Epithelial cell of prostate (primary cell): ENCODE measurements at regions not wholly inside any gene's neighbourhood (a gene's known extent, or its start where the extent isn't known, plus 50 kb on each side); places are given as distances from the start of the nearest gene placed in this dataset.
"Not testable (repeated sequence)": the region's sequence is repeated elsewhere in the genome, so short reads cannot be mapped to it uniquely, and the experiment has no call there.

Source experiments
- DNase-seq: peaks from one replicate; pipeline ENCODE4 v3.0.0-alpha.2; 2011; ENCODE audit warnings: low read depth, low spot score
- H3K27ac ChIP-seq: fragments of 450-650 bp; 2 replicates; pipeline ENCODE4 v1.5.1; 2017; ENCODE audit warnings: mild to moderate bottlenecking

- no peak for DNase-seq
- no peak overlapping the region for H3K27ac ChIP-seq
These were observed 206.8 kb upstream of the EGLN3 start for GRCh38 chr14:34157651-34158050.

GRCh38 chr14:34147461-34147860 is 196.6 kb upstream of the EGLN3 start:
- peak; percentile 22 for DNase-seq

DNA sequence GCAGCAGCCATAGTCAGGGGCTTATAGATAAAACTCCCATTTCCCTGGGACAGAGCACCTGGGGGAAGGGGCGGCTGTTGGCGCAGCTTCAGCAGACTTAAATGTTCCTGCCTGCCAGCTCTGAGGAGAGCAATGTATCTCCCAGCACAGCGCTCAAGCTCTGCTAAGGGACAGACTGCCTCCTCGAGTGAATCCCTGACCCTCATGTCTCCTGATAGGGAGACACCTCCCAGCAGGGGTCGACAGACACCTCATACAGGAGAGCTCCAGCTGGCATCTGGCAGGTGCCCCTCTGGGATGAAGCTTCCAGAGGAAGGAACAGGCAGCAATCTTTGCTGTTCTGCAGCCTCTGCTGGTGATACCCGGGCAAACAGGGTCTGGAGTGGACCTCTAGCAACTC is 189.3 kb upstream of the EGLN3 start:
- not testable (repeated sequence) for DNase-seq, H3K27ac ChIP-seq

More at GRCh38 chr14:34147461-34147860, 196.6 kb upstream of the EGLN3 start:
- H3K27ac ChIP-seq: no peak overlapping the region

GRCh38 chr14:34139160-34140121 is 188.6 kb upstream of the EGLN3 start:
- not testable (repeated sequence) for H3K27ac ChIP-seq
- DNase-seq: peak; percentile 29

GRCh38 chr14:34138175-34138574 is 187.3 kb upstream of the EGLN3 start:
- DNase-seq: no peak
- no peak overlapping the region for H3K27ac ChIP-seq

GRCh38 chr14:34137001-34137745 is 186.3 kb upstream of the EGLN3 start:
- no peak overlapping the region for H3K27ac ChIP-seq
- no peak for DNase-seq

DNA sequence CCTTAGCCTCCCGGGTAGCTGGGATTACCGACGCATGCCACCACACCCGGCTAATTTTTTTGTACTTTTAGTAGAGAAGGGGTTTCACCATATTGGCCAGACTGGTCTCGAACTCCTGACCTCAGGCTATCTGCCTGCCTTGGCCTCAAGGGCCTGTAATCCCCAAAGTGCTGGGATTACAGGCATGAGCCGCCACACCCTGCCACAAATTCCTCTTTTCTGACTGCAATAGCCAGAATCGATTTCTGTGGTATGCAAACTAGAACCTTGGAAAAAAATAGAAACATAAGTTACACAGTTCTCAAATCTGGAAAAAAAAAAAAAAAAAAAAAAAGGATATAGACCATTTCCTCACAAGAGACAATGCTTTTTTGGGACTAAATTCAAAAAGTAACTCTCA is 184.6 kb upstream of the EGLN3 start:
- H3K27ac ChIP-seq: no peak overlapping the region
- DNase-seq: no peak

- DNase-seq: no peak
- no peak overlapping the region for H3K27ac ChIP-seq
These were observed 183.6 kb upstream of the EGLN3 start for GRCh38 chr14:34134484-34134883.

DNA sequence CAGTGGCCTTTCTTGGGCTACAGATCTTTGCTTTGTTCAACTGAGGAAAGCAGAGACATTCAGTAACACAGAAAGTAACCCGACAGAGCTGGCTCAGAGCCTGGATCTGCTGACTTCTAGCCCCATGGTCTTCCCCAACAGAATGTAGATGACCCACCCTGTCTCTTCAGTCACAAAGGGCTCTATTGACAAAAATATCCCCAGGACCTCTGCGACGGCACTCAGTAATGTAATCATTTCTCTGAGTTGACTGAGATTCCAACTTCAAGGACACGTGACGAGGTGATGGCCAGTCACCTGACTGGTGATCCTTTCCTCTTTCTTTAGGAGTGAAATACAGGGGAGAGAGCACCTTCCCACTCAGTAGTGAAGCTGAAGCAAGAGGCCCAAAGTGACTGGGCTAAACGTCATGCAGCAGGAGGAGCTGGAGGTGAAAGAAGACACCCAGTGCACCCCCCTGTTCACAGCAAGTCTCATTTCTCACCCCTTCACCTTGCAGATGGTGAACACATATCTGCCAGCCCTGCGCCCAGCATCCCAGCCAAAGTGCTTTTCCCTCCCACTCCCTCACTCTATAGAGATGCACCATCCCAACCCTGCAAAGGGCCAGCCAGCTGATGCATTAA is 179.2 kb upstream of the EGLN3 start:
- H3K27ac ChIP-seq: no peak overlapping the region
- no peak for DNase-seq

DNA sequence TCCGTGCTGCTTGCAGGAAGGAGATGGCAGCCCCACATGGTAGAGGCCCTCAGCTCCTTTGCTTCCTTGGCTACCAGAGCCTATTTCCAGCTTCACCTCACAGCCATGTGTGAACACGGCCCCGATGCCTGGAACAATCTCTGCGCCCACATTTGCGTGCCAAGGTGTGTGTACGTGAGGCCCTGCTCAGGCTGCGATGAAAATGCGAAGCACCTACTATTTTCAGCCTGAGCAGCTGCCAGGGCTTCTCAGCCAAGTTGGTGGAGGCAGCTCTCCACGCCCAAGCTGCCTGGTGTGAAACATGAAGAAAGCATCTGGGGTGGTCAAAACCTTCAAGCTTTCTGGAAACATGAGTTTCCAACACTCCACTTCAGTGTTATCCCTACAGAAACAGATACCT is 177.8 kb upstream of the EGLN3 start:
- no peak overlapping the region for H3K27ac ChIP-seq
- DNase-seq: no peak

DNA sequence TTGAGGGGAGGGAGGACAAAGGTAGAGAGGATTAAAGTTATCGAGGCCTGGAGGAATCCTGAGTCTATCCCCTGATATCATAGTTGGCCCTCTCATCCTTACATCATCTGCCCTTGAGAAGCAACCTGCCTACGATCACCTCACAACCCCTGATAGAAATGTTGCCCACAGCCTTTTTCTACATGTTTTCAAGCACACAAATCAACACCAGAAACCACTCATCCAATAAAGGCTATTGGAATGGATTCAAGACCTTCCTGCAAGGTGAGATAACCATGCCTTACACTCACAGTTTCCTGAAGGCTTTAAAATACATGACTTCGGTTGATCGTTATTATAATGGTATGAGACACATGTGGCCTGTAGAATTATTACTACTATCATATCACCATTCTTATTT is 175.7 kb upstream of the EGLN3 start:
- DNase-seq: no peak
- H3K27ac ChIP-seq: no peak overlapping the region

DNA sequence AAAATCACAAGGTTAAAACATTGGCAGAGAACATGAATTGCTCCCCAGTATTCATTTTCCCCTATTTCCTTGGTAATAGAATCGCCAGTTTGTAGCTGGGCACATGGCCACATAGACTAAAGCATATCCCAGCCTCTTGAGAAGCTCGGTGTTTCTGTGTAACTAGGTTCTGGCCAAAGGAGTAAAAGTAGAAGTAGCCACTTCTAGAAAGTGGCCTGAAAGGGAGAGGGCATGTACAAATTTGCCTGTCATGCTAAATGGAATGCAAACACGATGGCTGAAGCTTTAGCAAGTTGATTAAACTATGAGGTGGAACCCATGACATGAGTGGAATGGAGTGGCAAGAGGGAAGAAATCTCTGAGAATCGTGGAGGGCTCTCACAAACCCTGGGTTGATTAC is 173.7 kb upstream of the EGLN3 start:
- no peak for DNase-seq
- no peak overlapping the region for H3K27ac ChIP-seq

- no peak overlapping the region for H3K27ac ChIP-seq
- DNase-seq: no peak
These were observed 171.8 kb upstream of the EGLN3 start for GRCh38 chr14:34122650-34123049.

- H3K27ac ChIP-seq: no peak overlapping the region
- DNase-seq: no peak
These were observed 171.2 kb upstream of the EGLN3 start for GRCh38 chr14:34122081-34122480.

- DNase-seq: no peak
- H3K27ac ChIP-seq: no peak overlapping the region
These were observed 169.5 kb upstream of the EGLN3 start for GRCh38 chr14:34120185-34120977.

GRCh38 chr14:34119107-34119858 is 168.4 kb upstream of the EGLN3 start:
- H3K27ac ChIP-seq: no peak overlapping the region
- no peak for DNase-seq

- no peak overlapping the region for H3K27ac ChIP-seq
- no peak for DNase-seq
These were observed 163.1 kb upstream of the EGLN3 start for GRCh38 chr14:34113991-34114390.

- peak; percentile 53 for DNase-seq
These were observed 162.2 kb upstream of the EGLN3 start for GRCh38 chr14:34113005-34113511.

GRCh38 chr14:34111953-34112352 is 161.1 kb upstream of the EGLN3 start:
- DNase-seq: no peak
- H3K27ac ChIP-seq: no peak overlapping the region

More at GRCh38 chr14:34113005-34113511, 162.2 kb upstream of the EGLN3 start:
- peak overlapping the region; percentile 36 for H3K27ac ChIP-seq
